ENCODE measurements at regions not wholly inside any gene's neighbourhood (a gene's known extent, or its start where the extent isn't known, plus 50 kb on each side); places are given as distances from the start of the nearest gene placed in this dataset.
"Not testable (repeated sequence)": the region's sequence is repeated elsewhere in the genome, so short reads cannot be mapped to it uniquely, and the experiment has no call there.

DNA sequence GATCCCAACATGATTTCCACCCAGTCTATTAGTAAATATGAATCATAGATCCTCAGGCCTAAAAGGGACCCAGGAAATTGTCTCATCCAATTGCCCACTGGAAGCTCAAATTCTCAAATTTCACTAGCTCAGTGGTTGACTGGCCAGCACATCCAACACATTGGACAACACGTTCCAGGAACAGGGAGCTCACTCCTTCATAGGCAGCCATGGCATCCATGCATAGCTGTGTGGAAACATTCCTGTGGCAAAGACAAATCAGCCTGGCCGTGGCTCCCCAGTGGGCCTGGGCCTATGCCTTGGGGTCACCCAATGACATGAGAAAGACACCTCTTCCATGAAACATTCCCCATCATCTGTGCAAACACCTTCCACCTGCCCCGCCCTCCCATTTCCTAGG is 261.1 kb downstream of the ANAPC1 start:
- Histone ChIP-seq H3K79me2 (ENCODE audit: control insufficient read depth, insufficient read depth, low read length) (no peaks in the 10 kb centered on the region), H3K9me3 (ENCODE audit: control insufficient read depth, insufficient read depth, low read depth, low read length) (no peaks in the 10 kb centered on the region), H4K20me1 (ENCODE audit: control insufficient read depth, extremely low read depth, insufficient read depth, low read length) (no peaks in the 10 kb centered on the region), H3K4me2 (ENCODE audit: extremely low read depth, insufficient read depth, low read length) (no peak overlapping the region), H3K27me3 (ENCODE audit: control insufficient read depth, insufficient read depth, low read length) (peaks cover 2% of the 10 kb centered on the region), H3K27ac (ENCODE audit: insufficient read depth, low read length) (no peak overlapping the region), H3K36me3 (ENCODE audit: control insufficient read depth, insufficient read depth, low read length) (no peaks in the 10 kb centered on the region), H3K4me1 (ENCODE audit: control insufficient read depth, extremely low read depth, insufficient read depth, low read length) (peaks cover 4% of the 10 kb centered on the region), H3K9ac (ENCODE audit: insufficient read depth, low read length) (no peak overlapping the region), H3K4me3 (replicated peaks in 1 of 4; ENCODE audit: control extremely low read depth in 1 of 4, insufficient read depth in 1 of 4, low read depth in 3 of 4, low read length in 4 of 4) (no peak overlapping the region), H2AFZ (ENCODE audit: low read length) (no peak overlapping the region)
- no peak for TF ChIP-seq EZH2 (IDR thresholded peaks at IDR 0.05; ENCODE audit: low read length, missing control alignments)
- TF ChIP-seq, protein P1, sequence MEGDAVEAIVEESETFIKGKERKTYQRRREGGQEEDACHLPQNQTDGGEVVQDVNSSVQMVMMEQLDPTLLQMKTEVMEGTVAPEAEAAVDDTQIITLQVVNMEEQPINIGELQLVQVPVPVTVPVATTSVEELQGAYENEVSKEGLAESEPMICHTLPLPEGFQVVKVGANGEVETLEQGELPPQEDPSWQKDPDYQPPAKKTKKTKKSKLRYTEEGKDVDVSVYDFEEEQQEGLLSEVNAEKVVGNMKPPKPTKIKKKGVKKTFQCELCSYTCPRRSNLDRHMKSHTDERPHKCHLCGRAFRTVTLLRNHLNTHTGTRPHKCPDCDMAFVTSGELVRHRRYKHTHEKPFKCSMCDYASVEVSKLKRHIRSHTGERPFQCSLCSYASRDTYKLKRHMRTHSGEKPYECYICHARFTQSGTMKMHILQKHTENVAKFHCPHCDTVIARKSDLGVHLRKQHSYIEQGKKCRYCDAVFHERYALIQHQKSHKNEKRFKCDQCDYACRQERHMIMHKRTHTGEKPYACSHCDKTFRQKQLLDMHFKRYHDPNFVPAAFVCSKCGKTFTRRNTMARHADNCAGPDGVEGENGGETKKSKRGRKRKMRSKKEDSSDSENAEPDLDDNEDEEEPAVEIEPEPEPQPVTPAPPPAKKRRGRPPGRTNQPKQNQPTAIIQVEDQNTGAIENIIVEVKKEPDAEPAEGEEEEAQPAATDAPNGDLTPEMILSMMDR (conservative IDR thresholded peaks at IDR 0.05 in 1 of 2, IDR thresholded peaks at IDR 0.05 in 1 of 2; ENCODE audit: low read depth in 1 of 2, low read length in 2 of 2) = no peak
- DNase-seq (ENCODE audit: low read depth in 2 of 2) = peak in 1 of 2 donors; percentile 19

GRCh38 chr2:111623380-111623779 is 260.6 kb downstream of the ANAPC1 start:
- Histone ChIP-seq H3K4me3 (replicated peaks in 1 of 4; ENCODE audit: control extremely low read depth in 1 of 4, insufficient read depth in 1 of 4, low read depth in 3 of 4, low read length in 4 of 4) (no peak overlapping the region), H3K36me3 (ENCODE audit: control insufficient read depth, insufficient read depth, low read length) (no peaks in the 10 kb centered on the region), H3K27ac (ENCODE audit: insufficient read depth, low read length) (no peak overlapping the region)

DNA sequence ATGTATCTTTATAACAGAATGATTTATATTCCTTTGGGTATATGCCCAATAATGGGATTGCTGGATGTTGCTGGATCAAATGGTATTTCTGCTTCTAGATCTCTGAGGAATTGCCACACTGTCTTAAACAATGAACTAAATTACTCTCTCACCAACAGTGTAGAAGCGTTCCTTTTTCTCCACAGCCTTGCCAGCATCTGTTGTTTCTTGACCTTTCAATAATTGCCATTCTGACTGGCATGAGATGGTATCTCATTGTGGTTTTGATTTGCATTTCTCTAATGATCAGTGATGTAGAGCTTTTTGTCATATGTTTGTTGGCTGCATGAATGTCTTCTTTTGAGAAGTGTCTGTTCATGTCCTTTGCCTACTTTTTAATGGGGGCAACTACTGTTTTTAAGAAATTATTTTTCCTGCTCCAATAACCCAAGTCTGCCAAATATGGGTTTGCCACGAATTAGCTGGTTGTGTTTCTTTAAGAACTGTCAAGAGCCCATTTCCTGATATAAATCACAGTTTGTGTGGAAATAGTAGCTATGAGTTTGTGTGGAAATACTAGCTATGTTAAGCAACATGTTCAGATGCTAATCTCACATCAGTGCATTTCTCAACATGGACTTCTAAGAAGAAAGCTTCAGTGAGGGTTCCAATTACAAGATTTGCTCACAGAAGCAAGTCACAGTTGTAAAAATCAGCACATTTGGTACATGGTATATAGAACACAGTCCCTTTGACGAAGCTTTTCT is 259.4 kb downstream of the ANAPC1 start:
- Histone ChIP-seq H3K4me3 (replicated peaks in 1 of 4; ENCODE audit: control extremely low read depth in 1 of 4, insufficient read depth in 1 of 4, low read depth in 3 of 4, low read length in 4 of 4) (no peak overlapping the region), H3K9ac (ENCODE audit: insufficient read depth, low read length) (no peak overlapping the region), H3K9me3 (ENCODE audit: control insufficient read depth, insufficient read depth, low read depth, low read length) (no peaks in the 10 kb centered on the region), H3K4me1 (ENCODE audit: control insufficient read depth, extremely low read depth, insufficient read depth, low read length) (no peaks in the 10 kb centered on the region), H3K27me3 (ENCODE audit: control insufficient read depth, insufficient read depth, low read length) (peaks cover 2% of the 10 kb centered on the region), H3K4me2 (ENCODE audit: extremely low read depth, insufficient read depth, low read length) (no peak overlapping the region), H3K36me3 (ENCODE audit: control insufficient read depth, insufficient read depth, low read length) (no peaks in the 10 kb centered on the region), H3K27ac (ENCODE audit: insufficient read depth, low read length) (no peak overlapping the region), H4K20me1 (ENCODE audit: control insufficient read depth, extremely low read depth, insufficient read depth, low read length) (no peaks in the 10 kb centered on the region), H3K79me2 (ENCODE audit: control insufficient read depth, insufficient read depth, low read length) (no peaks in the 10 kb centered on the region), H2AFZ (ENCODE audit: low read length) (no peak overlapping the region)
- peak; percentile 69 to 97 for DNase-seq (ENCODE audit: low read depth in 2 of 2)
- TF ChIP-seq, protein P1 (conservative IDR thresholded peaks at IDR 0.05 in 1 of 2, IDR thresholded peaks at IDR 0.05 in 1 of 2; ENCODE audit: low read depth in 1 of 2, low read length in 2 of 2) = no peak
- TF ChIP-seq EZH2 (IDR thresholded peaks at IDR 0.05; ENCODE audit: low read length, missing control alignments) = no peak

More at GRCh38 chr2:111623380-111623779, 260.6 kb downstream of the ANAPC1 start:
- H3K27me3 ChIP-seq (ENCODE audit: control insufficient read depth, insufficient read depth, low read length) = peaks cover 2% of the 10 kb centered on the region
- H3K4me1 ChIP-seq (ENCODE audit: control insufficient read depth, extremely low read depth, insufficient read depth, low read length) = no peaks in the 10 kb centered on the region
- no peak overlapping the region for H2AFZ ChIP-seq (ENCODE audit: low read length)
- no peak overlapping the region for H3K9ac ChIP-seq (ENCODE audit: insufficient read depth, low read length)
- H4K20me1 ChIP-seq (ENCODE audit: control insufficient read depth, extremely low read depth, insufficient read depth, low read length) = no peaks in the 10 kb centered on the region
- no peaks in the 10 kb centered on the region for H3K79me2 ChIP-seq (ENCODE audit: control insufficient read depth, insufficient read depth, low read length)
- no peaks in the 10 kb centered on the region for H3K9me3 ChIP-seq (ENCODE audit: control insufficient read depth, insufficient read depth, low read depth, low read length)
- TF ChIP-seq EZH2 (IDR thresholded peaks at IDR 0.05; ENCODE audit: low read length, missing control alignments) = no peak
- TF ChIP-seq, protein P1 (conservative IDR thresholded peaks at IDR 0.05 in 1 of 2, IDR thresholded peaks at IDR 0.05 in 1 of 2; ENCODE audit: low read depth in 1 of 2, low read length in 2 of 2) = no peak
- no peak for DNase-seq (ENCODE audit: low read depth in 2 of 2)
- H3K4me2 ChIP-seq (ENCODE audit: extremely low read depth, insufficient read depth, low read length) = no peak overlapping the region

- H3K79me2 ChIP-seq (ENCODE audit: control insufficient read depth, insufficient read depth, low read length); H3K27me3 ChIP-seq (ENCODE audit: control insufficient read depth, insufficient read depth, low read length); H3K4me3 ChIP-seq (replicated peaks in 1 of 4; ENCODE audit: control extremely low read depth in 1 of 4, insufficient read depth in 1 of 4, low read depth in 3 of 4, low read length in 4 of 4); H2AFZ ChIP-seq (ENCODE audit: low read length); DNase-seq (ENCODE audit: low read depth in 2 of 2); H4K20me1 ChIP-seq (ENCODE audit: control insufficient read depth, extremely low read depth, insufficient read depth, low read length); H3K4me2 ChIP-seq (ENCODE audit: extremely low read depth, insufficient read depth, low read length); H3K4me1 ChIP-seq (ENCODE audit: control insufficient read depth, extremely low read depth, insufficient read depth, low read length); H3K36me3 ChIP-seq (ENCODE audit: control insufficient read depth, insufficient read depth, low read length); H3K9ac ChIP-seq (ENCODE audit: insufficient read depth, low read length); H3K27ac ChIP-seq (ENCODE audit: insufficient read depth, low read length); H3K9me3 ChIP-seq (ENCODE audit: control insufficient read depth, insufficient read depth, low read depth, low read length): not testable (repeated sequence)
Observed at GRCh38 chr2:111625157-111625537, 258.8 kb downstream of the ANAPC1 start.
